H9 (cell line): ENCODE measurements at regions not wholly inside any gene's neighbourhood (a gene's known extent, or its start where the extent isn't known, plus 50 kb on each side); places are given as distances from the start of the nearest gene placed in this dataset.

Experiments
- DNase-seq: peaks from one replicate; pipeline ENCODE4 v3.0.0-alpha.2; 2017
- H2AFZ ChIP-seq: one replicate; pipeline ENCODE4 v1.6.1; 2013; ENCODE audit warnings: mild to moderate bottlenecking, low read length, control low read depth, moderate library complexity
- H2AK5ac ChIP-seq: 2 replicates; pipeline ENCODE4 v1.6.1; 2013; ENCODE audit warnings: low read length, control low read depth, mixed read lengths; ENCODE audit not compliant: insufficient read length
- H2BK120ac ChIP-seq: one replicate; pipeline ENCODE4 v1.6.1; 2013; ENCODE audit warnings: low read depth, mild to moderate bottlenecking, low read length, control low read depth, inconsistent platforms; ENCODE audit not compliant: poor library complexity, severe bottlenecking
- H2BK12ac ChIP-seq: 2 replicates; pipeline ENCODE4 v1.6.1; 2013; ENCODE audit warnings: low read length, control low read depth, mixed read lengths, low read depth; ENCODE audit not compliant: insufficient read length
- H2BK15ac ChIP-seq: 2 replicates; pipeline ENCODE4 v1.6.1; 2013; ENCODE audit warnings: low read depth, low read length, control low read depth
- H2BK20ac ChIP-seq: one replicate; pipeline ENCODE4 v1.6.1; 2013; ENCODE audit warnings: low read depth, mild to moderate bottlenecking, low read length, control low read depth, inconsistent platforms; ENCODE audit not compliant: poor library complexity, severe bottlenecking
- H2BK5ac ChIP-seq: 2 replicates; pipeline ENCODE4 v1.6.1; 2013; ENCODE audit warnings: low read length, control low read depth, mixed read lengths; ENCODE audit not compliant: insufficient read length
- H3K14ac ChIP-seq: 2 replicates; pipeline ENCODE4 v1.6.1; 2013; ENCODE audit warnings: low read length, control low read depth; ENCODE audit not compliant: insufficient read depth
- H3K18ac ChIP-seq: 2 replicates; pipeline ENCODE4 v1.6.1; 2013; ENCODE audit warnings: low read depth, mild to moderate bottlenecking, mixed read lengths, low read length, control low read depth; ENCODE audit not compliant: insufficient read length
- H3K23ac ChIP-seq: 2 replicates; pipeline ENCODE4 v1.6.1; 2013; ENCODE audit warnings: low read length, control low read depth, mixed read lengths, low read depth; ENCODE audit not compliant: insufficient read length
- H3K23me2 ChIP-seq: 2 replicates; pipeline ENCODE4 v1.6.1; 2013; ENCODE audit warnings: low read depth, mild to moderate bottlenecking, mixed read lengths, low read length, control low read depth; ENCODE audit not compliant: insufficient read length, poor library complexity, severe bottlenecking
- H3K27ac ChIP-seq: 2 replicates; pipeline ENCODE4 v1.5.1; 2013; ENCODE audit warnings: low read length, control low read depth, mixed read lengths, low read depth; ENCODE audit not compliant: insufficient read length
- H3K27me3 ChIP-seq: 2 replicates; pipeline ENCODE4 v1.6.1; 2013; ENCODE audit warnings: low read length, control low read depth, inconsistent platforms; ENCODE audit not compliant: insufficient read depth
- H3K4ac ChIP-seq: 2 replicates; pipeline ENCODE4 v1.6.1; 2013; ENCODE audit warnings: low read depth, mild to moderate bottlenecking, control low read depth, inconsistent platforms, low read length, moderate library complexity
- H3K4me1 ChIP-seq: 2 replicates; pipeline ENCODE4 v1.6.1; 2013; ENCODE audit warnings: low read length, control low read depth, inconsistent platforms; ENCODE audit not compliant: insufficient read depth
- H3K4me2 ChIP-seq: 2 replicates; pipeline ENCODE4 v1.6.1; 2013; ENCODE audit warnings: low read length, control low read depth, mixed read lengths; ENCODE audit not compliant: insufficient read length, insufficient read depth
- H3K56ac ChIP-seq: 2 replicates; pipeline ENCODE4 v1.6.1; 2013; ENCODE audit warnings: low read depth, mild to moderate bottlenecking, mixed read lengths, low read length, control low read depth; ENCODE audit not compliant: insufficient read length
- H3K79me1 ChIP-seq: 2 replicates; pipeline ENCODE4 v1.6.1; 2013; ENCODE audit warnings: low read depth, mild to moderate bottlenecking, moderate library complexity, low read length, control low read depth, inconsistent platforms; ENCODE audit not compliant: insufficient read depth, poor library complexity, severe bottlenecking
- H3K79me2 ChIP-seq: 2 replicates; pipeline ENCODE4 v1.6.1; 2013; ENCODE audit warnings: low read length, control low read depth, inconsistent platforms; ENCODE audit not compliant: insufficient read depth
- H3K9ac ChIP-seq: 2 replicates; pipeline ENCODE4 v1.6.1; 2013; ENCODE audit warnings: low read length, control low read depth, mixed read lengths; ENCODE audit not compliant: insufficient read length; ENCODE audit errors: extremely low read depth
- H3K9me3 ChIP-seq: one replicate; pipeline ENCODE4 v1.6.1; 2013; ENCODE audit warnings: low read depth, low read length, inconsistent platforms; ENCODE audit not compliant: control insufficient read depth
- H3T11ph ChIP-seq: one replicate; pipeline ENCODE4 v1.6.1; 2013; ENCODE audit warnings: mild to moderate bottlenecking, low read length, control low read depth, inconsistent platforms
- H4K20me1 ChIP-seq: one replicate; pipeline ENCODE4 v1.6.1; 2013; ENCODE audit not compliant: control insufficient read depth, insufficient read length, insufficient read depth
- H4K5ac ChIP-seq: 2 replicates; pipeline ENCODE4 v1.6.1; 2013; ENCODE audit warnings: low read depth, mild to moderate bottlenecking, mixed read lengths, low read length, control low read depth; ENCODE audit not compliant: insufficient read length
- H4K8ac ChIP-seq: replicated peaks from 2 replicates; pipeline ENCODE4 v1.6.1; 2013; ENCODE audit warnings: low read length, control low read depth, mixed read lengths, low read depth; ENCODE audit not compliant: insufficient read length
- H4K91ac ChIP-seq: 2 replicates; pipeline ENCODE4 v1.6.1; 2013; ENCODE audit warnings: low read depth, mild to moderate bottlenecking, moderate library complexity, mixed read lengths, low read length, control low read depth; ENCODE audit not compliant: insufficient read length
- H3K27ac Mint-ChIP-seq, 3 experiments: 2 replicates in 2 of 3; 3 replicates in 1 of 3; pipeline ENCODE4 v1.8.0; 2020 to 2021; ENCODE audit warnings: mixed read lengths in 3 of 3, mild to moderate bottlenecking in 1 of 3, moderate library complexity in 1 of 3
- H3K27me3 Mint-ChIP-seq: 2 replicates; pipeline ENCODE4 v1.8.0; 2021; ENCODE audit warnings: low read depth, mild to moderate bottlenecking, moderate library complexity, mixed read lengths
- H3K36me3 Mint-ChIP-seq, 3 experiments: 2 replicates in 2 of 3; 3 replicates in 1 of 3; pipeline ENCODE4 v1.8.0; 2020 to 2021; ENCODE audit warnings: low read depth in 3 of 3, mixed read lengths in 3 of 3; ENCODE audit not compliant: insufficient read depth in 1 of 3
- H3K4me1 Mint-ChIP-seq, 2 experiments: 2 replicates each; pipeline ENCODE4 v1.8.0; 2020; ENCODE audit warnings: mixed read lengths in 2 of 2
- H3K4me3 Mint-ChIP-seq, 2 experiments: 2 replicates in 1 of 2; 3 replicates in 1 of 2; pipeline ENCODE4 v1.8.0; 2020 to 2021; ENCODE audit warnings: mild to moderate bottlenecking in 2 of 2, mixed read lengths in 2 of 2, moderate library complexity in 1 of 2
- H3K9me3 Mint-ChIP-seq, 2 experiments: 2 replicates in 1 of 2; 3 replicates in 1 of 2; pipeline ENCODE4 v1.8.0; 2020; ENCODE audit warnings: mild to moderate bottlenecking in 2 of 2, mixed read lengths in 2 of 2, moderate library complexity in 1 of 2
- WGBS: extraction: QIAGEN DNeasy Blood & Tissue Kit; methylation state at CpG from one replicate; pipeline ENCODE4 v1.1.7; 2013; ENCODE audit warnings: missing lambda C conversion rate, low lambda C conversion rate, mixed read lengths; ENCODE audit not compliant: insufficient read length; ENCODE audit errors: extremely low coverage; 5-methylcytosine and 5-hydroxymethylcytosine counted together
- TF ChIP-seq, protein P1 (sequence below): fragments of 200-600 bp; sonication (generic); conservative IDR thresholded peaks from 3 replicates; pipeline ENCODE4 v1.8.0; 2021; ENCODE audit warnings: antibody characterized with exemption, mild to moderate bottlenecking

GRCh38 chr3:170776887-170777563 is 93.0 kb downstream of the RPL22L1 start:
- H3K56ac ChIP-seq, result no peak overlapping the region
- no peak overlapping the region for H3K4me2 ChIP-seq
- H3K27ac ChIP-seq, result no peak overlapping the region
- no peak overlapping the region for H3K4ac ChIP-seq
- no peak overlapping the region for H2BK12ac ChIP-seq
- no peak overlapping the region for H3K23ac ChIP-seq
- H4K91ac ChIP-seq, result no peak overlapping the region
- H2BK15ac ChIP-seq, result no peak overlapping the region
- H4K5ac ChIP-seq, result no peak overlapping the region
- H3K23me2 ChIP-seq, result no peaks in the 10 kb centered on the region
- no peak overlapping the region for H2AFZ ChIP-seq
- WGBS, result no CpG with 5 or more reads among the region's 5 CpGs
- H3K9ac ChIP-seq, result no peak overlapping the region
- Mint-ChIP-seq H3K4me3 (no peak overlapping the region), H3K4me1 (no peaks in the 10 kb centered on the region), H3K9me3 (peaks cover 0 to 5% of the 10 kb centered on the region in 2 experiments; a peak in 1 of 5 replicates), H3K27me3 (no peaks in the 10 kb centered on the region), H3K36me3 (no peaks in the 10 kb centered on the region; a peak in 1 of 7 replicates), H3K27ac (no peak overlapping the region)
- no peaks in the 10 kb centered on the region for H3K79me1 ChIP-seq
- no peak overlapping the region for H2BK20ac ChIP-seq
- no peaks in the 10 kb centered on the region for H3K9me3 ChIP-seq
- no peak overlapping the region for H3K18ac ChIP-seq
- H3K14ac ChIP-seq, result no peak overlapping the region
- H4K8ac ChIP-seq, result no peak overlapping the region
- H3K27me3 ChIP-seq, result no peaks in the 10 kb centered on the region
- H3K4me1 ChIP-seq, result no peaks in the 10 kb centered on the region; the same call in 1 of the 2 replicates
- H2BK5ac ChIP-seq, result no peak overlapping the region
- H3K79me2 ChIP-seq, result no peaks in the 10 kb centered on the region
- no peak overlapping the region for H2BK120ac ChIP-seq
- no peak overlapping the region for H2AK5ac ChIP-seq
- TF ChIP-seq, protein P1, sequence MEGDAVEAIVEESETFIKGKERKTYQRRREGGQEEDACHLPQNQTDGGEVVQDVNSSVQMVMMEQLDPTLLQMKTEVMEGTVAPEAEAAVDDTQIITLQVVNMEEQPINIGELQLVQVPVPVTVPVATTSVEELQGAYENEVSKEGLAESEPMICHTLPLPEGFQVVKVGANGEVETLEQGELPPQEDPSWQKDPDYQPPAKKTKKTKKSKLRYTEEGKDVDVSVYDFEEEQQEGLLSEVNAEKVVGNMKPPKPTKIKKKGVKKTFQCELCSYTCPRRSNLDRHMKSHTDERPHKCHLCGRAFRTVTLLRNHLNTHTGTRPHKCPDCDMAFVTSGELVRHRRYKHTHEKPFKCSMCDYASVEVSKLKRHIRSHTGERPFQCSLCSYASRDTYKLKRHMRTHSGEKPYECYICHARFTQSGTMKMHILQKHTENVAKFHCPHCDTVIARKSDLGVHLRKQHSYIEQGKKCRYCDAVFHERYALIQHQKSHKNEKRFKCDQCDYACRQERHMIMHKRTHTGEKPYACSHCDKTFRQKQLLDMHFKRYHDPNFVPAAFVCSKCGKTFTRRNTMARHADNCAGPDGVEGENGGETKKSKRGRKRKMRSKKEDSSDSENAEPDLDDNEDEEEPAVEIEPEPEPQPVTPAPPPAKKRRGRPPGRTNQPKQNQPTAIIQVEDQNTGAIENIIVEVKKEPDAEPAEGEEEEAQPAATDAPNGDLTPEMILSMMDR, result no peak
- no peaks in the 10 kb centered on the region for H4K20me1 ChIP-seq
- H3T11ph ChIP-seq, result no peak overlapping the region
- no peak for DNase-seq
